KOPT-K1 (cell line): ENCODE measurements at regions not wholly inside any gene's neighbourhood (a gene's known extent, or its start where the extent isn't known, plus 50 kb on each side); places are given as distances from the start of the nearest gene placed in this dataset.
"Not testable (repeated sequence)": the region's sequence is repeated elsewhere in the genome, so short reads cannot be mapped to it uniquely, and the experiment has no call there.

Experiments
- H3K27ac ChIP-seq: fragments of 200-600 bp; sonication (generic); 2 replicates; pipeline ENCODE4 v1.5.1; 2016; ENCODE audit warnings: antibody characterized with exemption, mild to moderate bottlenecking, low read depth, low read length; ENCODE audit not compliant: poor library complexity, severe bottlenecking
- H3K36me3 ChIP-seq: fragments of 200-600 bp; sonication (generic); 2 replicates; pipeline ENCODE4 v1.5.1; 2017; ENCODE audit warnings: antibody characterized with exemption, mild to moderate bottlenecking, low read length, moderate library complexity; ENCODE audit not compliant: insufficient read depth
- H3K9me3 ChIP-seq: fragments of 200-600 bp; sonication (generic); 2 replicates; pipeline ENCODE4 v1.5.1; 2017; ENCODE audit warnings: antibody characterized with exemption, low read length, mild to moderate bottlenecking; ENCODE audit not compliant: insufficient read depth, poor library complexity, severe bottlenecking

DNA sequence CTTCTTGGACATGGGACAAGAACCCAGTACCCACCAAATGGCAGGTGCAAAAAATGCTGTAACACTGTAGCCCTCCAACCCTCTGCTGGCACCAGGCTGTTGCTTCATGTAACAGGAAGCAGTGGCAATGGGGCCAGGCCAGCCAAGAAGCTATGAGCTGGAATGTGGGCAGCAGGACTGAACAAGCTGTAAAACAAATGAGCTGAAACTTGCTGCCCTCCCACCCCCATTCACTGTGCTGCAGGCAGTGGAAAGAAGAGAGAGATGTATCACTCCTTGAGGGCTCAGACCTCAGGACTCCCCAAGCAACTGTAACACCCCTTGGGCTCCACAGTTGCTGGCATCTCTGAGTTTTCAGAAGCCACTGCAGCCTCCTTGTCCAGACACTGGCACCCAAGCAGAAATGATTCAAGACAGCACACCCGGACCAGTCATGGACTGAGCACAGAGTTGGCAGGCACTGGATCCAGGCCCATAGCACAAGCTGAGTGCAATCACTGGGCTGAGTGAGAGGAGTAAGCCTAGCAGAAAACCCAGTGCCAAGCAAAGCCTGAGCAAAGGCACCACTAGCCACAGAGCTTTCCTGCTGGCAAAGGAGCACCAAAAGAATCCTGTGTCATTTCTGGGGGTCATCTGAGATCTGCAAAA is 321.4 kb upstream of the CXADR start:
- no peak overlapping the region for H3K27ac ChIP-seq

DNA sequence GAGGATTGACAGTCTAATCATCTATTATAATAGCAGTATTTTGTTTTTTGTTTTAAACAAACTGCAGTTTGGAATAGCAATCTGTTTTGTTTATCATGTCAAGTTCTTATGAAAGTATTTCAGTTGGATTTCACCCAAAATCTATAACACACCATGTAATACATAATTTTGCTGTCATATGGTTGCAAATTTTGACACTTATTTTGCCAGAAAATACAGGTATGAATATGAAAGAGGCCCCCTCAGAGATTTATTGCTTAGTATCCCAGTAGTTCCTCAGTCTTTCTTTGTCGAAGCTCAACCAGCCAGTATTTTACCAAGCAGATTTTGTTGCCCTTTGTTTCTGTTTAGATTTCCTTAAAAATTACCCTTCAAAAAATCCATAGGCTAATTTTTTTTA is 317.5 kb upstream of the CXADR start:
- Histone ChIP-seq H3K9me3 (peaks cover 13% of the 10 kb centered on the region), H3K36me3 (no peaks in the 10 kb centered on the region), H3K27ac (no peak overlapping the region)

More for the DNA sequence above, 321.4 kb upstream of the CXADR start:
- no peaks in the 10 kb centered on the region for H3K36me3 ChIP-seq
- peaks cover 13% of the 10 kb centered on the region for H3K9me3 ChIP-seq

DNA sequence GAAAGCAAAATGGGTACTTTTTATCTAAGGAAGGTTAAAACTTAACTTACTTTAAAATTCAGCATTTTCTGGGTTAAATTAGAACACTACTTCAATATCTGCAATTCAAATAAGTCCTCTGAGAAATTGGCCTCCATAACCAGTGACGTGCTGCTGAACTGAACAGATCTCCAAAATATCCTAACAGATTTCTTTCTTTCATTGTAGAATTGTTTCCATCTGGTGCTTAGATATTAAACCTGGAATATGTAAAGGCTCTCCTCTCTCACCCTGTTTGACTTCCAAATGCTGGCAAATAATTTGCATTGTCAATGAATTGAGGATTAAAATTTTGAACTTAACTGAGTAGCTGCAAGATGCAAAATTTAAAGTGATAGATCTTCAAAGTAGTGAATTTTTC is 316.9 kb upstream of the CXADR start:
- no peaks in the 10 kb centered on the region for H3K36me3 ChIP-seq
- no peak overlapping the region for H3K27ac ChIP-seq
- H3K9me3 ChIP-seq = peaks cover 9% of the 10 kb centered on the region

DNA sequence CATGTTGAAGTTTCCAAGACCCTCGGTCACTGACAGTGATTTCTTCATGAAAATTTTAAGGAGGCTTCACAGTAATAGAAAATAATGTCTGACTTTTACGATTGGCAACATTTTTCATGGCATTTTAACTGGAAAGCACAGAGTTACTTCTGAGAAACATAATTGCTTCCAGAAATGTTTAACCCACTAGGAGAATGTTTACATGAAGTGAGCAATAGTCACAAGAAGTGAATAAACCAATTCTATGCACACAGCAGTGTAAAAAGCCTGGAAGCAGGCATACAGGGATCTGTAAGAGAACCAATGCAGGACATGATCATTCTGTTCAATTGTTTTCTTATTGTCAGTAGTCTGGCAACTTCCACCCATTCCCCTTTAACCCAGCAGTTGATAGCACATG is 316.2 kb upstream of the CXADR start:
- peaks cover 2% of the 10 kb centered on the region for H3K9me3 ChIP-seq
- no peaks in the 10 kb centered on the region for H3K36me3 ChIP-seq
- H3K27ac ChIP-seq = no peak overlapping the region

DNA sequence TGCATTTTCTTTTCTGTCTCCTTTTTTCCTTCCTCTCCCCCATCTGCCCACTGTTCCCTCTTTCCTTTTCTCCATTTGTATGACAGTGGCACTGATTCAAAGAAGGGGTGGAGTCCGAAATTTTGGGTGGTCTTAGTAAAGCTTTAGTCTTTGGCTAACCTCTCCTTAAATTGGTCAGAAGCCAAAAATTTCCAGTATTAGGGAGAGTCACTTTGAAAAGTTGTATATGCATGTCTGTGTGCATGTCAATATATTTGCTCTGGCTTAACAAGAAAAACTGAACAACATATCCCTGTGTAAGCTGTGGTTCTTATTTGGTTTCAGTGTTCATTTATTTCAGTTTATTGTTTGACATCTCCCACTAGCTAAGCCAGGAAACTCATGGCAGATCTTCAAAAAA is 314.8 kb upstream of the CXADR start:
- H3K36me3 ChIP-seq = no peaks in the 10 kb centered on the region
- no peak overlapping the region for H3K27ac ChIP-seq
- H3K9me3 ChIP-seq = no peaks in the 10 kb centered on the region

DNA sequence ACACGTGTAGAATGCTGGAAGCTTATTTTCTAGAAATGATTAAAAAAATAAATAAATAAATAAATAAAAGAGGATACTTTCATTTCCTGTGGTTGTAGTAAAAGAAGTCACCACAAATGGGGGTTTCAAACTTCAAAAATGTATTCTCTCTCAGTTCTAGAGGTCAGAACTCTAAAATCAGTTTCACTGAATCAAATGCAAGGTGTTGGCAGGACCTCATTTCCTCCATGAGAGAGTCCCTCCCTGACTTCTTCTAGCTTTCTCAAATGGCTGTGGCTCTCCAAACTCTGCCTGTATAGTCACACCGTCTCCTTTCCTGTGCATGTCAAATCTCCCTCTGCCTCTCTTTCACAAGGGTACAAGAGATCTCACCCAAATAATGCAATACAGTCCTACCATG is 312.6 kb upstream of the CXADR start:
- H3K36me3 ChIP-seq = no peaks in the 10 kb centered on the region
- H3K9me3 ChIP-seq = no peaks in the 10 kb centered on the region
- no peak overlapping the region for H3K27ac ChIP-seq

DNA sequence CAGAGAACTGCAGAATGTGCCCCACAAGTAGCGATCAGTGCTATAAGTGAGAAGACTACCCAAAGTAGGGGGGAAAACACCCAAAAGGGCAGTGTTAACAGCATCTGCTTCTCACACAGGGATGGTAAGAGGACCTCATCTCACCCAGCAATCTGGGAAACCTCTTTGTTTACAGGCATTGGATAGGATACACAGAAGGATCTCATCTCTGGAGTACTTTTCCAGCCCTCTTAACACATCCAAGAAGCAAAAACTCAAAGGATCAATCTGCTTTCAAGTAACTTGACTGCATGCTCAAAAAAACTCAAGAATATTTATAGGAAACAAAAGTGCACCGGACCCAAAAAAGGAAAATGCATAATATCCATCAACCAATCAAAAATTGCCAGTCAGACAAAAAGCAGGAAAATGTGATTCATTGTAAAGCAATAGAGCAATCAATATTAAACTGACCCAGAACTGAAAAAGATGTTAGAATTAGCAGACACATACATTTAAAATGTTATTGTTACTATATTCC is 311.0 kb upstream of the CXADR start:
- H3K27ac ChIP-seq = no peak overlapping the region
- H3K36me3 ChIP-seq = no peaks in the 10 kb centered on the region
- no peaks in the 10 kb centered on the region for H3K9me3 ChIP-seq

DNA sequence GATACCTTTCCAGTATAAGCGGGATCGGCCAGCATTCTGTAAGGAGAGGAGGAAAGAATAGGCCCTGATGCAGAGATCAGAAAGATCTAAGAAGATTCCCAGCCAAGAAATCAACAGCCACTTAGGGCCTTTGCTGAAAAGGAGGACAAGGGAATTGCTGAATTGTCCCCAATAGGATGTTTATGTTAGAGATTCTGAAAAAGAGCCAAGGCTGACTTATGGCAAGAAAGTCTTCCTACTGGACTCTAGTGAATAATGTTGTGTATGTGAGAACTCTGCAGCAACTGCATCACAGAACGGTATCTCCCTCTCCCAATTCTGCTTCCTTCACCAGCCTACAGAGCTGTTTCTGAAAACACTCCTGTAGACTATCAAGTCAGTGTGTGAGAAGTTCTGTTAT is 298.0 kb upstream of the CXADR start:
- Histone ChIP-seq H3K9me3 (no peaks in the 10 kb centered on the region), H3K36me3 (no peaks in the 10 kb centered on the region), H3K27ac (no peak overlapping the region)

DNA sequence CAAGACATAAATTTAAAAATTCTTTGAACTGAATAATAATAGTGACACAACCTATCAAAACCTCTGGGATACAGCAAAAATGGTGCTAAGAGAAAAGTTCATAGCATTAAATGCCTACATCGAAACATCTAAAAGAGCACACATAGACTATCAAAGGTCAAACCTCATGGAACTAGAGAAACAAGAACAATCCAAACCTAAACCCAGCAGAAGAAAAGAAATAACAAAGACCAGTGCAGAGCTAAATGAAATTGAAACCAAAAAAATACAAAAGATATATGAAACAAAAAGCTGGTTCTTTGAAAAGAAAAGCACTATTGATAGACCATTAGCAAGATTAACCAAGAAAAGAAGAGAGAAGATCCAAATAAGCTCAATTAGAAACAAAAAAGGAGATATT is 293.8 kb upstream of the CXADR start:
- H3K27ac ChIP-seq, H3K9me3 ChIP-seq, H3K36me3 ChIP-seq: not testable (repeated sequence)

DNA sequence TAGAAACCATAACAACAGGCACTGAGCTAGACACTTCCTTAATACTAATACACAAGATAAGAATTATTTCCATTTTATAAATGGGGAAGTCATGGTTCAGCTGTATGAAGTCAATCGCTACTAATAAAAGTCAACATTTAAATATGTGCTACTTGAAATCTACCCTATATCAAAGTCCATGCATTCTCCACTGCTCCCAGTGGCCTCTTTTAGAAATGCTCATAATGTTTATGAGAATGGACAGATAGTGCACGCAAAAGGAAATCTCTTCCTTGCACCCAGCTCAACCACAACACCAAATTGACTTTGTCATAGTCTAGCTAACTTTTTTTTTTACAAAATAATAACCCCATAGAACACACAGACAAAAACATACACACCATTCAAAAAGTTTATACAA is 281.7 kb upstream of the CXADR start:
- Histone ChIP-seq H3K9me3 (no peaks in the 10 kb centered on the region), H3K36me3 (no peaks in the 10 kb centered on the region), H3K27ac (no peak overlapping the region)

DNA sequence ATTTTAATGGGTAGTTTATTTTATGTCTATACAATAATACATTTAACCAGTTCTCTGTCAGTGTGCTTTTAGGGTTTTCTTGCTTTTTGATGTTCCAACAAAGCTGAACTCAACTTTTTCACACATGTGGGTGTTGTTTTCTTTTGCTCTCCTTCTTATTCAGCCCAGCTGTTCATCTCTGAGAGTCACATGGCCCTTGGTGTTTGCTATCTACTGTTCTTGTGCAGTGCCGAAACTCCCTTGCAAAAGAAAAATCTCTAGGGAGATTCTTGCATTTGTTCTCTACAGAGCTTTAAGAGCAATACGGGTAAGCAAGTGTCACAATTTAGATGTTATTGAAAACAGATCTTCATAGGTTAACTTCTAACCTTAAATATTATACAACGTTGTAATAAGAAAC is 281.1 kb upstream of the CXADR start:
- H3K36me3 ChIP-seq = no peaks in the 10 kb centered on the region
- H3K9me3 ChIP-seq = no peaks in the 10 kb centered on the region
- H3K27ac ChIP-seq = no peak overlapping the region

DNA sequence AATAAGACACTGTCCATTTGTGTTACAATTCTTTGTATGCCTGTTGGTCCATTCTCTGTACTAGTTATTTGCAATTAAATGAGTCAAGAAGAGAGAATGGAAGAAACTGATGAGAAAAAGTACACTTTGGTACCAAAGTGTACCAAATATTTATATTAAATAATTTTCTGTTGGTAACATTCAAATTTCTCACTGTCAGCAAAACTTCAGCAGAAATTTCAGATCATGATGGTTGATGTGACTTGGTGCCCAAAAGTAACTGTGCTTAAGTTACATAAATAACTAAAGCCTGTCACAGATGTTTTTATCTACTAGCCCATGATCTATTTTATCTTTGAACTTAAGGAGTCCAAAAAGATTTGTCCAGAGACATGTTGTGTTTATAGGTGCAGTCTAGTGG is 274.4 kb upstream of the CXADR start:
- Histone ChIP-seq H3K9me3 (no peaks in the 10 kb centered on the region), H3K27ac (no peak overlapping the region)

DNA sequence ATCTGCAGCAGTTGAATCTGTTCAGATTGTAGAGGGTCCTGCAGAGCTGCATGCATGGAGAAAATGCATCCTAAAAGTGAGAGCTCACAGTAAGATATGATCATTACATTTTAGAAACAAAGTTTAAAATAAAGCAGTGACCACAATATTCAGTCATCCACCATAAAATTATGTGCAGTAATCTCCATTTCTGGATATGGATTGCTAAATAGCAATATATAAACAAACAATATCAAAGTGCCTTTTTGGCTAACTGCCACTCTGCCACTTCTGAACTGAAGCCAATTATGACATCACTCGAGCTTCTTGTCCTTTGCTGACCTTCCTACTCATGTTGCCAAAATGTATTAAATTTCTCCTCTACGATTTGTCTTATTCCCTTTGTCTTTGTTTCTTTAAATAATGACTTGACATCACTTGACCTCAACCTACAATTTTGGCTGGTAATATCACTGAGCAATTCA is 262.0 kb upstream of the CXADR start:
- H3K9me3 ChIP-seq = no peaks in the 10 kb centered on the region
- H3K36me3 ChIP-seq = no peaks in the 10 kb centered on the region
- H3K27ac ChIP-seq = no peak overlapping the region

More for the DNA sequence above, 274.4 kb upstream of the CXADR start:
- H3K36me3 ChIP-seq = no peaks in the 10 kb centered on the region

DNA sequence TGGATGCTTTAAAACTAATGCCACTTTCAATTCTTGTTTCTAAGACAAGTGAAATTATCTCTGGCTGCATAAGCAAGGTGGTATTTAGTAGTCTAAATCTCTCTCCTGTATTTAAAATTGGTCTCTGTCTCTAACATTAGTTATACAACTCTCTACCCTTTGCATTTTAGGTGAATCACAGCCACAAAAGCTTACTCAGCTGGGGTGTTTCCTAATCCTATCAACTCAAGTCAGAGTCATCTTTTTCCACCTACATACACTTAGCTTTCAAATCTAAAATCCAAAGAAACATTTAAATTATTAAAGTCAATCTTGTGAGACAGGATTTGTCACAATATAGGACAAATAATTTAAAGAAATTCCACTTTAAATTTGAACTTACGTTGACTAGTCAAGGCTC is 255.1 kb upstream of the CXADR start:
- Histone ChIP-seq H3K36me3 (no peaks in the 10 kb centered on the region), H3K27ac (no peak overlapping the region), H3K9me3 (no peaks in the 10 kb centered on the region)

DNA sequence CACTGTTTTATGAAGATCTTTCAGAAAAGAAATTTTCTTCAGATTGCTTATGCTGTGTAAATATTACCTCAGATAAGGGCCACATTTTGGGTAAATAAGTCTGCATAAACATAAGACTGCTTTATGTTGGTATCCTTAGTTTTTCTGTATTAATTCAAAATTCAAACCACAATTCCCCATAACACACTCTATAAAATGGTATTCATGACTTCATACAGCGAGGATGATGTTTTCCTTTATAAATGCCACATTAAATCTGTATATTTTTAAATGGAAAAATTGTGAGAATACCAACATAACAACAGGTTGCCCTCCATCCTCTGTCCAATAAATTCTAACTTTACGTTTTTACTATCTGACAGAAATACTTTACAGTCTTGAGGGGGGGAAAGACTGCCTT is 248.7 kb upstream of the CXADR start:
- Histone ChIP-seq H3K9me3 (no peaks in the 10 kb centered on the region), H3K27ac (no peak overlapping the region), H3K36me3 (no peaks in the 10 kb centered on the region)

DNA sequence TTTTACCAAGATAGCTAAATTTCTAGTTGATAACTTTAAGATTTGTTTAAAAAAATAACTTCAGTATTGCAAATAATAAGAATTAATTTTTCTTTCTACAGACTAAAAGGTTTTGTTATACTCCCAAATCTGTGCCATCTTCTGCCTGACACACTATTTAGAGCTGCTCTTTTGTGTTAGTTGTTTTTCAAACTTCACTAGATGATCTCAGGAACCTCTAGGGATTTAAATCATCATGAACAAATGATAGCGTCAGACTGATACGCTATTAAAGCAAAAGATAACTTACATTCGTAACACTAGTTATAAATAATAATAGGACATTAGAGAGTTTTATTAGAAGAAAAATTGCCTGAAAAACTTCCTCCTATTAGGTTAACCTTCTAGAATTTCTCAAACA is 243.1 kb upstream of the CXADR start:
- no peak overlapping the region for H3K27ac ChIP-seq
- H3K9me3 ChIP-seq = no peaks in the 10 kb centered on the region
- H3K36me3 ChIP-seq = no peaks in the 10 kb centered on the region
